WTC11 (cell line): ENCODE measurements at regions not wholly inside any gene's neighbourhood (a gene's known extent, or its start where the extent isn't known, plus 50 kb on each side); places are given as distances from the start of the nearest gene placed in this dataset.

Source experiments
- ATAC-seq: fragments of 200-7000 bp; cut with Tn5 transposase; 2 replicates; pipeline ENCODE4 v1.10.0; 2021; ENCODE audit warnings: mild to moderate bottlenecking, moderate library complexity
- CTCF ChIA-PET: fragments of 300-600 bp; sonication (Branson Sonifier 250); formaldehyde crosslinking; loops from one replicate; lab custom pipeline; 2021; ENCODE audit warnings: antibody characterized with exemption; lab: Charles Lee
- POLR2A ChIA-PET: fragments of 350-600 bp; sonication (Branson Sonifier 250); formaldehyde crosslinking; loops from one replicate; lab custom pipeline; 2021; ENCODE audit warnings: antibody characterized with exemption; lab: Charles Lee
- DNase-seq: peaks from one replicate; pipeline ENCODE4 v3.0.0; 2021; ENCODE audit warnings: low spot score
- H3K27ac Mint-ChIP-seq: 2 replicates; pipeline ENCODE4 v1.8.0; 2021; ENCODE audit warnings: mixed read lengths
- H3K27me3 Mint-ChIP-seq: 2 replicates; pipeline ENCODE4 v1.8.0; 2021; ENCODE audit warnings: low read depth, mild to moderate bottlenecking, moderate library complexity, mixed read lengths
- H3K36me3 Mint-ChIP-seq: 2 replicates; pipeline ENCODE4 v1.8.0; 2021; ENCODE audit warnings: mixed read lengths
- H3K4me1 Mint-ChIP-seq: 2 replicates; pipeline ENCODE4 v1.8.0; 2022; ENCODE audit warnings: mixed read lengths
- H3K4me3 Mint-ChIP-seq: 2 replicates; pipeline ENCODE4 v1.8.0; 2021; ENCODE audit warnings: mild to moderate bottlenecking, moderate library complexity, mixed read lengths
- H3K9me3 Mint-ChIP-seq: 2 replicates; pipeline ENCODE4 v1.8.0; 2021; ENCODE audit warnings: mixed read lengths
- ELF4 ChIP-seq: sonication (generic); formaldehyde crosslinking; IDR thresholded peaks from 2 replicates; pipeline ENCODE4 v1.8.1; 2022; ENCODE audit warnings: low read depth, mild to moderate bottlenecking, moderate library complexity, missing genetic modification reagents
- GABPB1 ChIP-seq: sonication (generic); formaldehyde crosslinking; IDR thresholded peaks from 2 replicates; pipeline ENCODE4 v1.8.1; 2023; ENCODE audit warnings: mild to moderate bottlenecking, missing genetic modification reagents
- KAT7 ChIP-seq: sonication (generic); formaldehyde crosslinking; IDR thresholded peaks from 2 replicates; pipeline ENCODE4 v1.8.1; 2023; ENCODE audit warnings: missing genetic modification reagents, mild to moderate bottlenecking, borderline replicate concordance
- MXD4 ChIP-seq: fragments of 250-450 bp; sonication (Bioruptor Pico); IDR thresholded peaks from 2 replicates; pipeline ENCODE4 v1.8.0; 2021; ENCODE audit warnings: mild to moderate bottlenecking, moderate library complexity, borderline replicate concordance
- NFE2L1 ChIP-seq: sonication (generic); formaldehyde crosslinking; IDR thresholded peaks from 2 replicates; pipeline ENCODE4 v1.8.1; 2023; ENCODE audit warnings: missing genetic modification reagents
- NFYB ChIP-seq: sonication (generic); formaldehyde crosslinking; conservative IDR thresholded peaks from 2 replicates; pipeline ENCODE4 v1.8.0; 2022; ENCODE audit warnings: low read depth, missing genetic modification reagents
- NR1H2 ChIP-seq: sonication (generic); formaldehyde crosslinking; IDR thresholded peaks from 2 replicates; pipeline ENCODE4 v1.9.0; 2021; ENCODE audit warnings: mild to moderate bottlenecking, moderate library complexity, missing genetic modification reagents
- TCF7 ChIP-seq: sonication (generic); formaldehyde crosslinking; IDR thresholded peaks from 2 replicates; pipeline ENCODE4 v1.8.0; 2022; ENCODE audit warnings: mild to moderate bottlenecking, low read depth, missing genetic modification reagents, moderate library complexity
- ZNF263 ChIP-seq: sonication (generic); formaldehyde crosslinking; IDR thresholded peaks from 2 replicates; pipeline ENCODE4 v1.8.1; 2022; ENCODE audit warnings: low read depth, mild to moderate bottlenecking, moderate library complexity, missing genetic modification reagents
- ZNF416 ChIP-seq: fragments of 250-450 bp; sonication (Bioruptor Pico); IDR thresholded peaks from 2 replicates; pipeline ENCODE4 v1.9.0; 2021; ENCODE audit warnings: mild to moderate bottlenecking, inconsistent platforms
- ZNF671 ChIP-seq: fragments of 250-450 bp; sonication (Bioruptor Pico); IDR thresholded peaks from 2 replicates; pipeline ENCODE4 v1.8.0; 2021; ENCODE audit warnings: mild to moderate bottlenecking
- TF ChIP-seq, protein P1 (sequence below): sonication (generic); formaldehyde crosslinking; IDR thresholded peaks from 2 replicates; pipeline ENCODE4 v1.8.1; 2023; ENCODE audit warnings: mild to moderate bottlenecking, missing genetic modification reagents, moderate library complexity

DNA sequence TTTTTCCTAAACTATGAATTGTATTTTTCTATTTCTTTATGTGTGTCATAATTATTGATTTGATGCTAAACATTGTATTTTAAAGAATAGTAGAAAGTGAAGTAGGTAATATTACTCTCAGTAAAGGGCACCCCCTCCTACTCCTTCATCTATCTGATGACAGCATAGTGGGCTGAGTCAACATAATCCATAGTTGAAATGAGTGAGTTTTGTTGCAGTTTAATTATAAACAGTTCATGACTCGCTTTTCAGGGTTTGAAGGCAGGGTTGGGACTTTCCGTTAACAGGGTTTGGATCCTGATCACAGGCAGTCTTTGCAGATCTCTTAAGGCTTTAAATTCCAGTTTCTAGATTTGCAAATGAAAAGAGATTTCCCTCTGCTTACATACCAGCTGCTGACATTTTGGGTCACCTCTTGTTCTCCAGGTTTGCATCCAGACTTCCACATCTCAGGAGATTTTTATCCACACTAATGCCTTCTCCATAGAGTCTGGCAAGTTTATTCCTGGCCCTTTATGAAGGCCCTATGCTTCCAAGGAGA, 54.0 kb upstream of the TACR3 start:
- ChIA-PET POLR2A (interaction anchor here (0.6 kb wide), 1 partner anchor 153 kb away, joined by 3 read pairs; no protein-coding TSS in a partner anchor), CTCF (interaction anchor here (0.5 kb wide), 1 partner anchor 148 kb away, joined by 3 read pairs; no protein-coding TSS in a partner anchor)
- Mint-ChIP-seq H3K4me3 (no peak overlapping the region), H3K9me3 (no peaks in the 10 kb centered on the region), H3K4me1 (peaks cover 23% of the 10 kb centered on the region), H3K27me3 (peaks cover 5% of the 10 kb centered on the region), H3K27ac (no peak overlapping the region), H3K36me3 (no peaks in the 10 kb centered on the region)
- ATAC-seq (peak; percentile 61), DNase-seq (no peak)
- TF ChIP-seq TCF7 (CRISPR knock-in tag) = no peak
- TF ChIP-seq KAT7 (CRISPR knock-in tag) = no peak
- no peak for TF ChIP-seq GABPB1 (CRISPR knock-in tag)
- TF ChIP-seq NFE2L1 (CRISPR knock-in tag) = no peak
- no peak for TF ChIP-seq ZNF263 (CRISPR knock-in tag)
- no peak for TF ChIP-seq ZNF416 (CRISPR knock-in tag)
- TF ChIP-seq ELF4 = no peak
- no peak for TF ChIP-seq NR1H2 (CRISPR knock-in tag)
- no peak for TF ChIP-seq NFYB (CRISPR knock-in tag)
- TF ChIP-seq ZNF671 (CRISPR knock-in tag) = no peak
- TF ChIP-seq, protein P1, sequence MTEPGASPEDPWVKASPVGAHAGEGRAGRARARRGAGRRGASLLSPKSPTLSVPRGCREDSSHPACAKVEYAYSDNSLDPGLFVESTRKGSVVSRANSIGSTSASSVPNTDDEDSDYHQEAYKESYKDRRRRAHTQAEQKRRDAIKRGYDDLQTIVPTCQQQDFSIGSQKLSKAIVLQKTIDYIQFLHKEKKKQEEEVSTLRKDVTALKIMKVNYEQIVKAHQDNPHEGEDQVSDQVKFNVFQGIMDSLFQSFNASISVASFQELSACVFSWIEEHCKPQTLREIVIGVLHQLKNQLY (CRISPR knock-in tag) = no peak
- TF ChIP-seq MXD4 (CRISPR knock-in tag) = no peak
- TF ChIP-seq, all 79 proteins: peak for 0
